Heart right ventricle (tissue), 16 donors: ENCODE measurements at regions not wholly inside any gene's neighbourhood (a gene's known extent, or its start where the extent isn't known, plus 50 kb on each side); places are given as distances from the start of the nearest gene placed in this dataset.

Experiments used
- ATAC-seq, 8 donors: fragments of 200-7000 bp; cut with Tn5 transposase; one replicate each; pipeline ENCODE4 v1.9.1; 2020; ENCODE audit warnings: mild to moderate bottlenecking in 8 of 8, moderate library complexity in 8 of 8, moderate number of reproducible peaks in 1 of 8
- DNase-seq, 2 donors: peaks; one replicate each; pipeline ENCODE4 v3.0.0-alpha.2; 2020
- H3K27ac ChIP-seq, 10 donors: fragments of 200-600 bp; sonication (generic) in 2 of 10; one replicate each; pipeline versions ENCODE4 v1.5.0 to v1.8.0; 2020 to 2022; ENCODE audit warnings: mild to moderate bottlenecking in 3 of 10
- H3K27me3 ChIP-seq, 7 donors: fragments of 200-600 bp; one replicate each; pipeline ENCODE4 v1.8.0; 2021 to 2022; ENCODE audit warnings: mild to moderate bottlenecking in 2 of 7
- H3K36me3 ChIP-seq, 9 donors: fragments of 200-600 bp; sonication (generic) in 1 of 9; one replicate each; pipeline versions ENCODE4 v1.5.0 to v1.8.0; 2020 to 2022; ENCODE audit warnings: mild to moderate bottlenecking in 2 of 9
- H3K4me1 ChIP-seq, 9 donors: fragments of 200-600 bp; sonication (generic) in 1 of 9; one replicate each; pipeline versions ENCODE4 v1.5.0 to v1.8.0; 2020 to 2022; ENCODE audit warnings: mild to moderate bottlenecking in 4 of 9
- H3K4me3 ChIP-seq, 10 donors: fragments of 200-600 bp; sonication (generic) in 2 of 10; one replicate each; pipeline versions ENCODE4 v1.5.0 to v1.8.0; 2020 to 2022; ENCODE audit warnings: mild to moderate bottlenecking in 7 of 10, moderate library complexity in 2 of 10
- H3K9me3 ChIP-seq, 11 donors: fragments of 200-600 bp in 10 of 11; sonication (generic) in 2 of 11; one replicate each; pipeline versions ENCODE4 v1.5.0 to v1.8.0; 2013 to 2022; ENCODE audit warnings: mild to moderate bottlenecking in 2 of 11, control low read depth in 1 of 11, moderate library complexity in 1 of 11
- WGBS, 2 donors: extraction: QIAGEN DNeasy Blood & Tissue Kit; methylation state at CpG; one replicate each; pipeline ENCODE4 v1.1.7; 2013; ENCODE audit warnings: inconsistent platforms in 1 of 2; 5-methylcytosine and 5-hydroxymethylcytosine counted together
- intact Hi-C, 10 donors: fragments of 100-400 bp; cut with DNase I; formaldehyde crosslinking; loops; one replicate each; pipeline versions ENCODE4 v1.11.1 to v1.14.2; 2022
- TF ChIP-seq, protein P1 (sequence below), 9 donors: fragments of 200-600 bp; sonication (generic) in 2 of 9; IDR thresholded peaks; one replicate each; pipeline versions ENCODE4 v1.5.0 to v1.8.0; 2021 to 2022; ENCODE audit warnings: antibody characterized with exemption in 9 of 9, mild to moderate bottlenecking in 5 of 9, moderate library complexity in 1 of 9
- donor health status: Arrhythmogenic right ventricular cardiomyopathy.
- donor health status: ischemic (EF 13 %, LVEDD 7.1; RV severe dilation, severe dysfunction).
- donor health status: healthy with polysubstance abuse.
- donor health status: DM: no; HTN: yes; CAD: no.
- donor health status: DM: no; HTN: no; CAD: no.
- donor health status: ischemic (EF 25% LVEDD 6.9; RV normal size, moderate dysfunction).
- donor health status: ischemic (EF 25% LVEDD 5.7; RV mildly dilated, moderate dysfunction).
- donor health status: healthy.
- donor health status: DM: yes; HTN: yes; CAD: no.
- donor health status: Ischemic cardiomyopathy.
- donor health status: ischemic (EF 35%, LVEDD 5.7; RV mildly dilated, moderate dysfunction).
- donor health status: nonischemic (EF 11% LVEDD 7.7; RV severe dilation, severe dysfunction).
- donor health status: DM: yes; HTN: yes; CAD: no.
- donor health status: PGD.
- donor health status: ischemic (EF 29% LVEDD 5.4; RV normal size, mild dysfunction).
- donor health status: nonischemic (EF 23%, LVEDD 6.1; RV moderate dilation, normal function).

DNA sequence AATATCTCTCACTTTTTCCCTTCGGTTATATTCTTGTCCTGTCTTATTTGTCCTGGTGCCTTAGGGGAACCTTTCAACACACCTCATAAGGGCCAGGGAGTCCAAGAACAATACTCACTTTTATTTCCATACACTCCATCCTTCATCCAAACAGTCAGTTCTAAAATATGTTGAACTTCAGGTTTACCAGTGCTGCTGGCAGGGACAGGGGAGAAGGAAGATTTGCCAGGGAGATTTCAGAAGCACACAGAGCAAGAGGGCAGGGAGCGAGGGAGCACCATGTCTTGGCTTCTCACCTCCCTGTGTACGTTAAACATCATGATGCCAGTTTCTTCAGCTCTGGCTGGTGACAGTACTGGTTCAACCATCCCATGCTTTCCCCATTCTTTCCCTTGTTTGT is 631.1 kb upstream of the FAT1 start:
- 52 to 61% methylated on average over 3 of the region's 3 CpGs for WGBS, 2 donors
- H3K4me3 ChIP-seq, result no peak overlapping the region
- intact Hi-C loops, result no loop called here
- TF ChIP-seq, protein P1, sequence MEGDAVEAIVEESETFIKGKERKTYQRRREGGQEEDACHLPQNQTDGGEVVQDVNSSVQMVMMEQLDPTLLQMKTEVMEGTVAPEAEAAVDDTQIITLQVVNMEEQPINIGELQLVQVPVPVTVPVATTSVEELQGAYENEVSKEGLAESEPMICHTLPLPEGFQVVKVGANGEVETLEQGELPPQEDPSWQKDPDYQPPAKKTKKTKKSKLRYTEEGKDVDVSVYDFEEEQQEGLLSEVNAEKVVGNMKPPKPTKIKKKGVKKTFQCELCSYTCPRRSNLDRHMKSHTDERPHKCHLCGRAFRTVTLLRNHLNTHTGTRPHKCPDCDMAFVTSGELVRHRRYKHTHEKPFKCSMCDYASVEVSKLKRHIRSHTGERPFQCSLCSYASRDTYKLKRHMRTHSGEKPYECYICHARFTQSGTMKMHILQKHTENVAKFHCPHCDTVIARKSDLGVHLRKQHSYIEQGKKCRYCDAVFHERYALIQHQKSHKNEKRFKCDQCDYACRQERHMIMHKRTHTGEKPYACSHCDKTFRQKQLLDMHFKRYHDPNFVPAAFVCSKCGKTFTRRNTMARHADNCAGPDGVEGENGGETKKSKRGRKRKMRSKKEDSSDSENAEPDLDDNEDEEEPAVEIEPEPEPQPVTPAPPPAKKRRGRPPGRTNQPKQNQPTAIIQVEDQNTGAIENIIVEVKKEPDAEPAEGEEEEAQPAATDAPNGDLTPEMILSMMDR (IDR thresholded peaks at IDR 0.05), result no peak
- no peaks in the 10 kb centered on the region for H3K27me3 ChIP-seq
- H3K4me1 ChIP-seq, result no peaks in the 10 kb centered on the region
- H3K9me3 ChIP-seq, result peaks cover 0 to 2% (median 0%) of the 10 kb centered on the region in 11 donors
- H3K36me3 ChIP-seq, result no peaks in the 10 kb centered on the region
- no peak overlapping the region for H3K27ac ChIP-seq
- ATAC-seq, result no peak
- no peak for DNase-seq

GRCh38 chr4:187357045-187357643 is 633.5 kb upstream of the FAT1 start:
- intact Hi-C loops, result no loop called here
- Histone ChIP-seq H3K4me3 (no peak overlapping the region), H3K27me3 (no peaks in the 10 kb centered on the region), H3K27ac (no peak overlapping the region), H3K36me3 (no peaks in the 10 kb centered on the region), H3K4me1 (no peaks in the 10 kb centered on the region), H3K9me3 (peaks cover 0 to 5% (median 0%) of the 10 kb centered on the region in 11 donors)
- WGBS, 2 donors, result 93 to 94% methylated on average over 1 of the region's 1 CpG
- ATAC-seq (no peak), DNase-seq (no peak)
- TF ChIP-seq, protein P1 (IDR thresholded peaks at IDR 0.05), result no peak

- ATAC-seq, result no peak
- Histone ChIP-seq H3K36me3 (no peaks in the 10 kb centered on the region), H3K4me3 (no peak overlapping the region), H3K27me3 (no peaks in the 10 kb centered on the region), H3K27ac (no peak overlapping the region), H3K9me3 (peaks cover 0 to 5% (median 0%) of the 10 kb centered on the region in 11 donors), H3K4me1 (no peaks in the 10 kb centered on the region)
- DNase-seq, result no peak
- TF ChIP-seq, protein P1 (IDR thresholded peaks at IDR 0.05), result no peak
- 76 to 81% methylated on average over 4 of the region's 4 CpGs for WGBS, 2 donors
- intact Hi-C loops, result no loop called here
Measured at GRCh38 chr4:187357821-187358220, 634.2 kb upstream of the FAT1 start.

- intact Hi-C loops, result no loop called here
- Histone ChIP-seq H3K4me1 (no peaks in the 10 kb centered on the region), H3K27me3 (no peaks in the 10 kb centered on the region), H3K36me3 (no peaks in the 10 kb centered on the region), H3K9me3 (peaks cover 0 to 9% (median 0%) of the 10 kb centered on the region in 11 donors), H3K27ac (no peak overlapping the region), H3K4me3 (no peak overlapping the region)
- 94 to 95% methylated on average over 31 of the region's 31 CpGs for WGBS, 2 donors
- DNase-seq (no peak), ATAC-seq (no peak)
- TF ChIP-seq, protein P1 (IDR thresholded peaks at IDR 0.05), result no peak
Measured at GRCh38 chr4:187362937-187363857, 632.4 kb upstream of the ZFP42 start.
